ENCODE measurements at regions not wholly inside any gene's neighbourhood (a gene's known extent, or its start where the extent isn't known, plus 50 kb on each side); places are given as distances from the start of the nearest gene placed in this dataset.

- H3K4me3 ChIP-seq = no peak overlapping the region
- H3K27me3 ChIP-seq = no peaks in the 10 kb centered on the region
- no peaks in the 10 kb centered on the region for H3K9me3 ChIP-seq
- intact Hi-C loops (cut with DNase I) = no loop called here
- DNase-seq = no peak
- peaks cover 0 to 4% (median under 1%) of the 10 kb centered on the region in 4 donors for H3K4me1 ChIP-seq
- no peaks in the 10 kb centered on the region for H3K36me3 ChIP-seq
- TF ChIP-seq POLR2A (IDR thresholded peaks at IDR 0.05) (no peak), POLR2AphosphoS5 (IDR thresholded peaks at IDR 0.05) (no peak), CTCF (IDR thresholded peaks at IDR 0.05) (no peak), EP300 (IDR thresholded peaks at IDR 0.05) (no peak)
- H3K27ac ChIP-seq = no peak overlapping the region
- 78 to 79% methylated on average over 2 of the region's 2 CpGs for WGBS, 2 donors
Observed at GRCh38 chr12:83979785-83980184, 932.8 kb downstream of the SLC6A15 start.

GRCh38 chr12:83971781-83972180 is 940.8 kb downstream of the SLC6A15 start:
- no peak for TF ChIP-seq EP300 (IDR thresholded peaks at IDR 0.05)
- no peak for TF ChIP-seq CTCF (IDR thresholded peaks at IDR 0.05)
- no peak for TF ChIP-seq POLR2AphosphoS5 (IDR thresholded peaks at IDR 0.05)
- TF ChIP-seq POLR2A (IDR thresholded peaks at IDR 0.05) = no peak
- WGBS, 2 donors = 90 to 92% methylated on average over 3 of the region's 3 CpGs
- no peak overlapping the region for H3K27ac ChIP-seq
- H3K27me3 ChIP-seq = no peaks in the 10 kb centered on the region
- no peaks in the 10 kb centered on the region for H3K9me3 ChIP-seq
- no peaks in the 10 kb centered on the region for H3K36me3 ChIP-seq
- intact Hi-C loops (cut with DNase I) = no loop called here
- no peak for DNase-seq
- no peaks in the 10 kb centered on the region for H3K4me1 ChIP-seq
- H3K4me3 ChIP-seq = no peak overlapping the region

- TF ChIP-seq POLR2A (IDR thresholded peaks at IDR 0.05) = no peak
- TF ChIP-seq POLR2AphosphoS5 (IDR thresholded peaks at IDR 0.05) = no peak
- no peaks in the 10 kb centered on the region for H3K27me3 ChIP-seq
- WGBS, 2 donors = 74 to 90% methylated on average over 1 of the region's 1 CpG
- H3K4me1 ChIP-seq = no peaks in the 10 kb centered on the region
- no peaks in the 10 kb centered on the region for H3K9me3 ChIP-seq
- no peak overlapping the region for H3K27ac ChIP-seq
- H3K4me3 ChIP-seq = no peak overlapping the region
- H3K36me3 ChIP-seq = no peaks in the 10 kb centered on the region
- DNase-seq = no peak
- intact Hi-C loops (cut with DNase I) = no loop called here
Observed at GRCh38 chr12:83960767-83961166, 951.8 kb downstream of the SLC6A15 start.

- WGBS, 2 donors = 29 to 67% methylated on average over 2 of the region's 2 CpGs
- Histone ChIP-seq H3K27ac (no peak overlapping the region), H3K9me3 (no peaks in the 10 kb centered on the region), H3K36me3 (no peaks in the 10 kb centered on the region), H3K4me3 (no peak overlapping the region), H3K27me3 (no peaks in the 10 kb centered on the region), H3K4me1 (peaks cover 0 to 9% (median 4%) of the 10 kb centered on the region in 4 donors)
- intact Hi-C loops (cut with DNase I) = no loop called here
- no peak for TF ChIP-seq EP300 (IDR thresholded peaks at IDR 0.05)
- no peak for TF ChIP-seq POLR2A (IDR thresholded peaks at IDR 0.05)
- no peak for TF ChIP-seq CTCF (IDR thresholded peaks at IDR 0.05)
- no peak for TF ChIP-seq POLR2AphosphoS5 (IDR thresholded peaks at IDR 0.05)
- DNase-seq = no peak
Observed at GRCh38 chr12:83958997-83959396, 953.6 kb downstream of the SLC6A15 start.

GRCh38 chr12:83954956-83955601 is 957.5 kb downstream of the SLC6A15 start:
- Histone ChIP-seq H3K4me1 (peaks cover 0 to 16% (median 9%) of the 10 kb centered on the region in 4 donors), H3K36me3 (no peaks in the 10 kb centered on the region), H3K4me3 (no peak overlapping the region), H3K9me3 (no peaks in the 10 kb centered on the region), H3K27ac (peak overlapping the region in 1 of 4 donors; percentile 39), H3K27me3 (no peaks in the 10 kb centered on the region)
- intact Hi-C loops (cut with DNase I) = no loop called here
- DNase-seq = no peak
- TF ChIP-seq POLR2AphosphoS5 (IDR thresholded peaks at IDR 0.05) = no peak
- TF ChIP-seq CTCF (IDR thresholded peaks at IDR 0.05) = no peak
- TF ChIP-seq POLR2A (IDR thresholded peaks at IDR 0.05) = no peak
- TF ChIP-seq EP300 (IDR thresholded peaks at IDR 0.05) = no peak
- WGBS, 2 donors = 61% methylated on average over 3 of the region's 3 CpGs

Data from sigmoid colon (tissue), 6 donors.